ENCODE measurements at regions not wholly inside any gene's neighbourhood (a gene's known extent, or its start where the extent isn't known, plus 50 kb on each side); places are given as distances from the start of the nearest gene placed in this dataset.

GRCh38 chr13:26888632-26889031, 128.0 kb upstream of the GPR12 start:
- DNase-seq = no peak
- no peaks in the 10 kb centered on the region for H3K9me3 ChIP-seq (replicated peaks; ENCODE audit: control insufficient read depth, low read depth, low read length)
- no peaks in the 10 kb centered on the region for H3K27me3 ChIP-seq (ENCODE audit: control insufficient read depth, insufficient read depth, low read length)
- no peaks in the 10 kb centered on the region for H3K36me3 ChIP-seq (ENCODE audit: control insufficient read depth, insufficient read depth, low read length)
- H3K4me1 ChIP-seq (ENCODE audit: control insufficient read depth, insufficient read depth, low read length) = no peaks in the 10 kb centered on the region
- H3K4me3 ChIP-seq (ENCODE audit: low read length) = no peak overlapping the region
- 82% methylated on average over 5 of the region's 7 CpGs for WGBS (ENCODE audit: insufficient coverage)
- no peak overlapping the region for H3K27ac ChIP-seq (ENCODE audit: low read length)

GRCh38 chr13:26887594-26887993, 127.0 kb upstream of the GPR12 start:
- H3K4me1 ChIP-seq (ENCODE audit: control insufficient read depth, insufficient read depth, low read length) = no peaks in the 10 kb centered on the region
- H3K36me3 ChIP-seq (ENCODE audit: control insufficient read depth, insufficient read depth, low read length) = no peaks in the 10 kb centered on the region
- DNase-seq = no peak
- no peak overlapping the region for H3K4me3 ChIP-seq (ENCODE audit: low read length)
- H3K9me3 ChIP-seq (replicated peaks; ENCODE audit: control insufficient read depth, low read depth, low read length) = no peaks in the 10 kb centered on the region
- no peaks in the 10 kb centered on the region for H3K27me3 ChIP-seq (ENCODE audit: control insufficient read depth, insufficient read depth, low read length)
- no CpG with 5 or more reads among the region's 3 CpGs for WGBS (ENCODE audit: insufficient coverage)
- no peak overlapping the region for H3K27ac ChIP-seq (ENCODE audit: low read length)

- WGBS (ENCODE audit: insufficient coverage) = no CpG with 5 or more reads among the region's 3 CpGs
- no peaks in the 10 kb centered on the region for H3K36me3 ChIP-seq (ENCODE audit: control insufficient read depth, insufficient read depth, low read length)
- H3K27ac ChIP-seq (ENCODE audit: low read length) = no peak overlapping the region
- H3K9me3 ChIP-seq (replicated peaks; ENCODE audit: control insufficient read depth, low read depth, low read length) = no peaks in the 10 kb centered on the region
- no peak overlapping the region for H3K4me3 ChIP-seq (ENCODE audit: low read length)
- no peaks in the 10 kb centered on the region for H3K27me3 ChIP-seq (ENCODE audit: control insufficient read depth, insufficient read depth, low read length)
- no peak for DNase-seq
- H3K4me1 ChIP-seq (ENCODE audit: control insufficient read depth, insufficient read depth, low read length) = no peaks in the 10 kb centered on the region
These were observed 123.1 kb upstream of the GPR12 start for GRCh38 chr13:26883613-26884257.

GRCh38 chr13:26882731-26883130, 122.1 kb upstream of the GPR12 start:
- no peak overlapping the region for H3K4me3 ChIP-seq (ENCODE audit: low read length)
- WGBS (ENCODE audit: insufficient coverage) = 94% methylated on average over 7 of the region's 7 CpGs
- no peaks in the 10 kb centered on the region for H3K9me3 ChIP-seq (replicated peaks; ENCODE audit: control insufficient read depth, low read depth, low read length)
- H3K27ac ChIP-seq (ENCODE audit: low read length) = no peak overlapping the region
- no peak for DNase-seq
- no peaks in the 10 kb centered on the region for H3K4me1 ChIP-seq (ENCODE audit: control insufficient read depth, insufficient read depth, low read length)
- H3K36me3 ChIP-seq (ENCODE audit: control insufficient read depth, insufficient read depth, low read length) = no peaks in the 10 kb centered on the region
- no peaks in the 10 kb centered on the region for H3K27me3 ChIP-seq (ENCODE audit: control insufficient read depth, insufficient read depth, low read length)

- Histone ChIP-seq H3K27me3 (ENCODE audit: control insufficient read depth, insufficient read depth, low read length) (no peaks in the 10 kb centered on the region), H3K9me3 (replicated peaks; ENCODE audit: control insufficient read depth, low read depth, low read length) (no peaks in the 10 kb centered on the region), H3K27ac (ENCODE audit: low read length) (peak overlapping the region; percentile 42), H3K4me1 (ENCODE audit: control insufficient read depth, insufficient read depth, low read length) (no peaks in the 10 kb centered on the region), H3K36me3 (ENCODE audit: control insufficient read depth, insufficient read depth, low read length) (no peaks in the 10 kb centered on the region), H3K4me3 (ENCODE audit: low read length) (no peak overlapping the region)
- 23% methylated on average over 4 of the region's 6 CpGs for WGBS (ENCODE audit: insufficient coverage)
- DNase-seq = peak; percentile 59
These were observed 120.6 kb upstream of the GPR12 start for GRCh38 chr13:26881154-26881553.

- H3K27me3 ChIP-seq (ENCODE audit: control insufficient read depth, insufficient read depth, low read length) = no peaks in the 10 kb centered on the region
- WGBS (ENCODE audit: insufficient coverage) = 65% methylated on average over 7 of the region's 8 CpGs
These were observed 120.1 kb upstream of the GPR12 start for GRCh38 chr13:26880735-26881134.

GRCh38 chr13:26878438-26878837, 117.9 kb upstream of the GPR12 start:
- Histone ChIP-seq H3K9me3 (replicated peaks; ENCODE audit: control insufficient read depth, low read depth, low read length) (no peaks in the 10 kb centered on the region), H3K4me1 (ENCODE audit: control insufficient read depth, insufficient read depth, low read length) (no peaks in the 10 kb centered on the region), H3K36me3 (ENCODE audit: control insufficient read depth, insufficient read depth, low read length) (no peaks in the 10 kb centered on the region), H3K27me3 (ENCODE audit: control insufficient read depth, insufficient read depth, low read length) (no peaks in the 10 kb centered on the region), H3K4me3 (ENCODE audit: low read length) (no peak overlapping the region), H3K27ac (ENCODE audit: low read length) (no peak overlapping the region)
- WGBS (ENCODE audit: insufficient coverage) = no CpG with 5 or more reads among the region's 1 CpG
- no peak for DNase-seq

More at GRCh38 chr13:26880735-26881134, 120.1 kb upstream of the GPR12 start:
- DNase-seq = peak; percentile 7
- H3K36me3 ChIP-seq (ENCODE audit: control insufficient read depth, insufficient read depth, low read length) = no peaks in the 10 kb centered on the region
- no peaks in the 10 kb centered on the region for H3K4me1 ChIP-seq (ENCODE audit: control insufficient read depth, insufficient read depth, low read length)
- no peak overlapping the region for H3K4me3 ChIP-seq (ENCODE audit: low read length)
- H3K27ac ChIP-seq (ENCODE audit: low read length) = no peak overlapping the region
- H3K9me3 ChIP-seq (replicated peaks; ENCODE audit: control insufficient read depth, low read depth, low read length) = no peaks in the 10 kb centered on the region

GRCh38 chr13:26873386-26873698, 112.8 kb upstream of the GPR12 start:
- WGBS (ENCODE audit: insufficient coverage) = 84% methylated on average over 2 of the region's 7 CpGs
- no peak for DNase-seq
- Histone ChIP-seq H3K9me3 (replicated peaks; ENCODE audit: control insufficient read depth, low read depth, low read length) (no peaks in the 10 kb centered on the region), H3K36me3 (ENCODE audit: control insufficient read depth, insufficient read depth, low read length) (no peaks in the 10 kb centered on the region), H3K27me3 (ENCODE audit: control insufficient read depth, insufficient read depth, low read length) (peaks cover 3% of the 10 kb centered on the region), H3K4me3 (ENCODE audit: low read length) (no peak overlapping the region), H3K27ac (ENCODE audit: low read length) (no peak overlapping the region), H3K4me1 (ENCODE audit: control insufficient read depth, insufficient read depth, low read length) (no peaks in the 10 kb centered on the region)

GRCh38 chr13:26872525-26873385, 112.2 kb upstream of the GPR12 start:
- WGBS (ENCODE audit: insufficient coverage) = 35% methylated on average over 21 of the region's 28 CpGs
- no peak overlapping the region for H3K27ac ChIP-seq (ENCODE audit: low read length)
- peaks cover 3% of the 10 kb centered on the region for H3K27me3 ChIP-seq (ENCODE audit: control insufficient read depth, insufficient read depth, low read length)
- H3K36me3 ChIP-seq (ENCODE audit: control insufficient read depth, insufficient read depth, low read length) = no peaks in the 10 kb centered on the region
- H3K4me1 ChIP-seq (ENCODE audit: control insufficient read depth, insufficient read depth, low read length) = no peaks in the 10 kb centered on the region
- H3K9me3 ChIP-seq (replicated peaks; ENCODE audit: control insufficient read depth, low read depth, low read length) = no peaks in the 10 kb centered on the region
- DNase-seq = peak; percentile 35
- no peak overlapping the region for H3K4me3 ChIP-seq (ENCODE audit: low read length)

GRCh38 chr13:26867451-26868091, 107.0 kb upstream of the GPR12 start:
- Histone ChIP-seq H3K9me3 (replicated peaks; ENCODE audit: control insufficient read depth, low read depth, low read length) (no peaks in the 10 kb centered on the region), H3K27ac (ENCODE audit: low read length) (no peak overlapping the region), H3K4me3 (ENCODE audit: low read length) (no peak overlapping the region), H3K36me3 (ENCODE audit: control insufficient read depth, insufficient read depth, low read length) (no peaks in the 10 kb centered on the region), H3K4me1 (ENCODE audit: control insufficient read depth, insufficient read depth, low read length) (no peaks in the 10 kb centered on the region), H3K27me3 (ENCODE audit: control insufficient read depth, insufficient read depth, low read length) (peaks cover under 1% of the 10 kb centered on the region)
- peak; percentile 63 for DNase-seq
- WGBS (ENCODE audit: insufficient coverage) = 0% methylated on average over 2 of the region's 5 CpGs

Measured in muscle of leg (tissue), 3 donors.